Neural progenitor cell (in vitro differentiated cells): ENCODE measurements at regions not wholly inside any gene's neighbourhood (a gene's known extent, or its start where the extent isn't known, plus 50 kb on each side); places are given as distances from the start of the nearest gene placed in this dataset.

Experiments
- CTCF ChIP-seq: fragments of 200-600 bp; sonication (generic); IDR thresholded peaks from 2 replicates; pipeline ENCODE4 v1.5.1; 2017; ENCODE audit warnings: antibody characterized with exemption, mild to moderate bottlenecking
- EZH2phosphoT487 ChIP-seq: fragments of 200-600 bp; sonication (generic); IDR thresholded peaks from 2 replicates; pipeline ENCODE4 v1.6.1; 2017; ENCODE audit warnings: antibody characterized with exemption

GRCh38 chr16:73804456-73804855 is 492.2 kb upstream of the PSMD7 start:
- TF ChIP-seq CTCF (no peak), EZH2phosphoT487 (no peak)
